Pons (tissue), 1 donor: ENCODE measurements at regions not wholly inside any gene's neighbourhood (a gene's known extent, or its start where the extent isn't known, plus 50 kb on each side); places are given as distances from the start of the nearest gene placed in this dataset.
"Not testable (repeated sequence)": the region's sequence is repeated elsewhere in the genome, so short reads cannot be mapped to it uniquely, and the experiment has no call there.

Experiments
- DNase-seq: peaks from one replicate; pipeline ENCODE4 v3.0.0-alpha.2; 2016; ENCODE audit warnings: low spot score

- no peak for DNase-seq
Observed at GRCh38 chr3:94596887-94597566, 534.2 kb downstream of the NSUN3 start.

GRCh38 chr3:94607778-94608177 lies 544.9 kb downstream of the NSUN3 start:
- DNase-seq, result no peak

DNA sequence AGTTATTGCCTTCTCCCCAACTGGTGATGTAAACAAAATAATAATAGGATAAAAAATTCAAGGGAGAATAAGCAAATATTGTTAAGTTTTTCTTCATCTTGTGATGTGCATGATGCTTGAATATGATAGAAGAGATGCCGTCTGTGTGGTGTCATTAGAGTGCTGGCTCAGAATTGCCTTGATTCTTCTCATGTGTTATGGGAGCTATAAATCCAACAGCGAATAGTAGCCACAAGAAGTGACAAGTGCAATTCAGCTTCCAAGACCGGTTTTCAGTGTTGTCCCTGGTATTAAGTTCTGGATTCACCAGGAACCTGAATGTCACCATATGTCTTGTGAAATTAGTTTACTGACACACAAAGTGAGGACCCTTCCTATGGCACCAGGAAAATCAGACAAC lies 547.0 kb downstream of the NSUN3 start:
- DNase-seq, result no peak

DNA sequence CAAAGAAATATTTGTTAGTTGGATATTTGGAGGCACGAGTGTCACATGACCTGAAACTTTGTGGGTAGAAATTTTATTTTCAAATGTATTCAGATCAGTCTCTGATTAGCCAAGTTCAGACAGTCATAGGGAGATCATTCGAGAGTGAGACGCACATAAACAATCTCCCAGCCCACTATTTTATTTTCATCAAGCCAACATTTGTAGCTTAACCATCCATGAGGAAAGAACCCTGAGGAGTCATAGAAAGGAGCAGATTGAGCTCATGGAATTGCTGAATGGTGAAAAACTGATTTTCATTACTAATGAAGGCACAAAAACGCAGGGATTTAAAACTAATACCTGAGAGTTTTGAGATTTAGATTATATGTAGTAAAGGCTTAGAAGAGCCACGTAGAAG lies 548.7 kb downstream of the NSUN3 start:
- DNase-seq, result no peak

DNA sequence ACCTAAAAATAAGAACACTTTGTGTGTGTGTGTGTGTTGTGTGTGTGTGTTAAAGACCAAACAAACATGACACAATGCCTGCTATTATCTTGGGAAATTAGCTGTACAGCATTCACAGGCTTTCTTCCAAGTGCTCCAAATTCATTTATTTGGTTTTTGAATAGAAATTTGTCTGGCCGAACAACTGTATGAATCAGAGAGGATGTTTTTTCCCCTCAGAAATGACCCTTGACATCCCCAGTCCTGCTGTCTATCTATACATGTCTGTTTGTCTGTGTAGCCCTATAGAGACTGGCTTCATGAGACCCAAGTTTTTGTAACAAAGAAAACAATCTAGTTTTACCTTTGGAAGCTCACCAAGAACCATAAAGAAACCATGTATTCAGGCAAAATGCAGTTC lies 549.8 kb downstream of the NSUN3 start:
- DNase-seq, result no peak

DNA sequence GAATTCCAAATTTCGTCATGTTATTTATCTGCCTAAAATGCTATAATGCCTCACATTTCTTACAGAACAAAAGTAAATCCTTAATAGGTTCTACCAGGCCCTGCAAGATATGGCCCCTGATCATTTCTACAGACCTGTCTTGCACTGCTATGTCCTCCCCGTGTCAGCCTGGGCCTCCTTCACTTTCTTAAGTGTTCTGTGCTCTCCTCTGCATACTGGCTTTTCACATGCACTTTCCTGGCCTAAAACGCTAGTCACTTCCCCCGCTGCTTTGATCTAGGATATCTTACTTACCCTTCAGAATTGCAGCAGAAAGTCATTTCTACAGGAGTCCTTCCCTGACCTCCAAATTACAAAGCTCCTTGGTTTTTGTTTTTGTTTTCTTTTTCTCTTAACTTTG lies 551.3 kb downstream of the NSUN3 start:
- no peak for DNase-seq

- DNase-seq, result no peak
Observed at GRCh38 chr3:94615275-94616065, 552.6 kb downstream of the NSUN3 start.

- no peak for DNase-seq
Observed at GRCh38 chr3:94616833-94617232, 554.0 kb downstream of the NSUN3 start.

DNA sequence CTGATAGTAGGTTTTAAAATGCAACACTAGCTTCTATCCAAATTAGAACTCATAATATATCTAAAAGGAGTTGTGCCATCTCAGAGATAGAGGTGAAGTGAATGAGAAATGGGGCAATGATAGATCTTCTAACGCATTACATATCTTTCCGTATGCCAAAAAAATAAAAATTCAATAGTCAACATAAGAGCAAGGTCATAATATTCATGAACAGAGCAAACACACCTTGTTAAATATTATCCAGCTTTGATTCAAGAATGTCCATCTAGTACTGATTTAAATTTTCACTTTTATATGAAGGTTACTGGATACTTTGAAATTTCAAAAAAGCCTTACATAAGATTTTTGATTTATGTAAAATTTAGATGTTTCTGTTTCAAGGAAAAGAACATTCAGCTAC lies 554.5 kb downstream of the NSUN3 start:
- no peak for DNase-seq

DNA sequence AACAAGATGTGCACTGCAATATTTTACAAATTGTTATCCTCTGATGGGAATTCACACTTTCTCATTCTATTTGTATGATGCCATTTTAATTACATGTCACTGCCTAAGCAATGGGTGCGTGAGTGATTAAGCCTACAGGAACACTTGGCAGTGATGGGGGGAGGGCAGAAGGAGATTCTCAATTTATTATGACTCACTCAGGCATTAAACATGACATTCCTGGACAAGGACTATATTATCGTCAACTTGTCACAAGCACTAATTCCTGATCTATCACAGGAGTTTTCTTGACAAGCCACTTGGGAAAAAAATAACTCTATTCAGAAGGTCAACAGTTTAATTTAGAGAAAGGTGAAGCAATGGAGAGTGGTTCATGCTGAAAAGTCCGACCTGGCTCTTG lies 556.8 kb downstream of the NSUN3 start:
- no peak for DNase-seq

GRCh38 chr3:94626573-94626972 lies 563.7 kb downstream of the NSUN3 start:
- no peak for DNase-seq

- DNase-seq, result no peak
Observed at GRCh38 chr3:94627689-94628088, 564.8 kb downstream of the NSUN3 start.

DNA sequence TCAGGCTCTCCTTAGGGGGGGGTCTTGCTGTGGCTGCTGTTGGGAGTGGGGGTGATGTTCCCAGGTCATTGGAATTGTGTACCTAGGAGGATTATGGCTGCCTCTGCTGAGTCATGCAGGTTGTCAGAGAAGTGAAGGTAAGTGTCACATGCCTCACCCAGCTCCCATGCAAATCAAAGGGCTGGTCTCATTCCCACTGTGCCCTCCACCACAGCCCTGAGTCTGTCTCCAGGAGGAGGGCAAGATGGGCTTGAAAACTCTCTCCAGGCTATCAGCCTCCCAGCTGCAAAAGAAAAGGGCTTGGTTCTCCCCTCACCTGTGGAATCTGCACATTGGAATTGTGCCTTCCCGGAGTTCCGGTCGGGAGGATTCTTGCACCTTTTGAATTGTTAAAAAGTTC lies 580.5 kb downstream of the NSUN3 start:
- DNase-seq, result no peak

DNA sequence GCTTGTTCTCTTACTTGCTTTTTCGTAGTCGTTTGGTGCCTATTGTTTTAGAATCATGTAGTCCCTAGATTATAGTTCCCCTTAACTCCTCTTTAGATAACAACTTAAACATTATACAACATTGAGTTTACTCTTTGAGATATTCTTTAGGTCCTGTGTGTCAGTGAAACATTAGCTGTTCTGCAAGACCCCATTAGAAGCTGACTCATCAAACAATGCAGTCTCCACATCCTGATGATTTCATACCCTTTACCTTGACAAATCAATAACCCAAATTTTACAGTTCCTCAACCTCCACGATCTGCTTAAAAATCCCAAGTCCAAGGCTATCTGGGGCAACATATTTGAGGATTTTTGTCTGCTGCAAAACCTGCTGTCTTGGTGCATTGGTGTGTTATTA lies 582.9 kb downstream of the NSUN3 start:
- no peak for DNase-seq

DNA sequence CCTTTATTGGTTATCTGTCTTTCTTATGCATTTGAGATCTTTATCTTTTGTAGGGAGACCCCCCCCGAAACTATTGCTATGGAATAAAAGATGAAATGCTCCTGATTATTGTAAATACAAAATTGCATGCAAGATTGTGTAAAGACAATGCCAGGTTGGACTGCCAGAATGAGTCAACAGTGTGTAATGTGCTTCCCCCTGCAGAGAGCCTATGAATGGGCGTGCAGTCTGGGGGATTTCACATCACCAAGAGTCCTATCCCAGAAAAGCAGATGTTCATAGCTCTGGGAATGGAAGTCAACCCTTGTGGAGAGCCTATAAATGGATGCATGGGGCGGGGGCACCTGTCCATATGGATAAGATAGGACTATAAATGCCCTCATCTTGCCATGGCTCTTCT lies 584.3 kb downstream of the NSUN3 start:
- DNase-seq, result no peak

GRCh38 chr3:94648270-94649180 lies 585.7 kb downstream of the NSUN3 start:
- DNase-seq, result not testable (repeated sequence)

DNA sequence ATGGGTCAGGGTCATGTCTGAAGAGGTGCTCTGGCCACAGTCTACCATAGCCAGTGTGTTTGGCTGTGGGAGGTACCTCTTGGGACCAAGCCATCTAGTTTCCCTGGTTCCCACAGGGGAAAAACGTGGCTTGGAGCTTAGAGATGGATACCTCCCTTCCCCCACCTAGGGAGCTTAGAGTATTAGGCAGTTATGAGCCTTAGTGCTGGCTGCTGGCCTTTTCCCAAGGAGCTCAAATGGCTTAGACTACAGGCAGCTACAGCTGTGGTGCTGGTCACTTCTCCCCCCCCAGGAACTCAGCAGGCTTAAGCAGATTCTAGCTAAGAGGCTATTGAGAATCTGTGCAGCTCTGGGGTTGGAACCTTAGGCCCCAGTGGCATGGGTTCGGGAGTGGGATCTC lies 591.2 kb downstream of the NSUN3 start:
- DNase-seq, result no peak

DNA sequence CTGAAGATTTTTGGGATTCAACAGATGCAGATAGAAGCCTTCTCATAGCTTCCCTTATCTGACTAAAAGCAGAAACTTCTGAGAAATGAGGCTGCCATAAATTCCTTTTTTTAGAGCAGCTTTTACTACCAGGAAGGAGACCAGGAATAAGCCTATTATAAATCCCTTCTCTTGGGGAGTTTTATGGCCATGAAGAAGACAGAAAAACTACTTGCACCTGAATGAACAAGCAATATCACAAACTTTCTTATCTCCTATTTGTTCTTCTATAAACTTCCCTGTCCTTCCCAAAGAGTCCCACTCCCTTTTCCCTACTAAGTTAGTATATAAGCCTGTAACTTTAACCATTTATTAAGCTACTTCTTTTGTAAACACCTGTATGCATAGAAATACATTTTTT lies 603.1 kb downstream of the NSUN3 start:
- no peak for DNase-seq

GRCh38 chr3:94671078-94671477 lies 608.2 kb downstream of the NSUN3 start:
- no peak for DNase-seq

DNA sequence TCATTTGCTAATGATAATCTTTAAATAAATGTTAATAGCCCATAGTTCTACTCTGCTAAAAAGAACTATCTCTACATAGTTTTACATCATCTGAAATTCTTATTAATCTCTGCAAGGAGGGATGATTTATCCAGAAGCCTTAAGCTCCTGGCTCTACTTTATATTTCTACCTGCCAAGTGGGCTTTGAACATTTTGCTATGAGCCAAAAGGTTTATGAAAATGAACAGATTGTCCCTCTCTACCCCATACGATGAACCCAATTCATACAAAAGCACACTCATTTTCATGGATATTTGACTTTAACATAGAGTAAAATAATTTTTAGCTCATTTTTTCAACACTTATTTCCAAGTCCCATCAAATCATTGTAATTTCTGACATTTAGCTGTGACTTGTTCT lies 611.0 kb downstream of the NSUN3 start:
- DNase-seq, result no peak

DNA sequence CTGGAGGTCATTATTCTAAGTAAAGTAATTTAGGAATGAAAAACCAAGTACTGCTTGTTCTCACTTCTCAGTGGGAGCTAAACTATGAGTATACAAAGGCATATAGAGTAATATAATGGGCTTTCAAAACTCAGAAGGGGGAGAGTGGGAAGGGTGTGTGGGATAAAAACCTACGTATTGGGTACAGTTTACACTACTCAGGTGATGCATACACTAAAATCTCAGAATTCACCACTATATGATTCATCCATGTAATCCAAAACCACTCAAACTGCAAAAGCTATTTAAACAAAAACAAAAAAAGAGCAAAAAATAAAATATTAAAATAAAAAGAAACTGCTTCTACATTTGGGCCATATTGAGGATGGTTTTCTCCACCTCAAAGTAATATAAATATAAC lies 623.3 kb downstream of the NSUN3 start:
- DNase-seq, result no peak

DNA sequence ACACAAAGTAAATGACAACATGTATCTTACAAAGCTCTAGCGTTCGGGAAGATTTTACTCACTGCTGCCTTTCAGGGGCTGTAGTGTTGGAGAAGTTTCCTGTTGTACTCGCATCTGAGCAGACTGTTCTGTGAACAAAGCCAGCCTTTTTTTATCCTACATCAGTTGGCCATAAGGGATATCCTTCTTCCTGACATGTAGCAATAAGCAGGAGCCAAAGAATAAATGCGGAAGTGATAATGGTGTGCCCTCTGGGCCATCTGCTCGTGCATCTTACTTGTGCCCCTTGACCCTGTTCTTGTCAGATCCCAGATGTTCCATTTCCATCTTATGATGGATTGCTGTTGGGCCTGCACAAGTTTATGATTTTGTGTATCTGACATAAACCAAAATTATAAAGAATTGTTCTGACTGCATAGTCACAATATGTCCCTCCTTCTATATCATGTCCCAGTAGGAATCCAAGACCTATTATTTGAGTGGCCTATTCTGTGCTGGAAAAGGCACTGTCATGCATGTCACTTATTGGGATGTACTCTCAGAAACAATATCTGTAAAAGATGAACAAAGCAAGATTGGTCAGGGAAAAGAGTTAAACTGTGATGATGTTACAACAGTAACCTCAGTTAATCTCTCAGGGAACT lies 631.3 kb downstream of the NSUN3 start:
- DNase-seq, result no peak
